H1 (cell line): ENCODE measurements at regions not wholly inside any gene's neighbourhood (a gene's known extent, or its start where the extent isn't known, plus 50 kb on each side); places are given as distances from the start of the nearest gene placed in this dataset.

Source experiments
- CTCF ChIA-PET: fragments of 300-600 bp; sonication (Branson Sonifier 250); formaldehyde crosslinking; loops from one replicate; lab custom pipeline; 2021; ENCODE audit not compliant: partially characterized antibody; lab: Charles Lee
- POLR2A ChIA-PET: fragments of 300-600 bp; sonication (Branson Sonifier 250); formaldehyde crosslinking; loops from one replicate; lab custom pipeline; 2021; ENCODE audit warnings: inconsistent platforms; ENCODE audit not compliant: partially characterized antibody; lab: Charles Lee
- DNase-seq, 2 experiments: peaks; one replicate each; pipeline versions ENCODE4 v3.0.0 to v3.0.0-alpha.2; 2010 to 2022; ENCODE audit warnings: low spot score in 2 of 2, low read depth in 1 of 2, mixed read lengths in 1 of 2
- FAIRE-seq: peaks from 2 replicates; lab custom pipeline; 2011; peaks lifted over from hg19 to GRCh38; lab: Jason Lieb, UNC
- H2AFZ ChIP-seq: 2 replicates; pipeline ENCODE4 v1.8.1; 2012; ENCODE audit warnings: low read length, inconsistent platforms
- H2AK5ac ChIP-seq: 2 replicates; pipeline ENCODE4 v1.6.1; 2013; ENCODE audit warnings: low read depth, low read length
- H2BK120ac ChIP-seq: replicated peaks from 2 replicates; pipeline ENCODE3; 2013; ENCODE audit warnings: low read depth, low read length, inconsistent platforms
- H2BK12ac ChIP-seq: 2 replicates; pipeline ENCODE4 v1.6.1; 2013; ENCODE audit warnings: low read depth, low read length
- H2BK15ac ChIP-seq: 2 replicates; pipeline ENCODE4 v1.6.1; 2013; ENCODE audit warnings: low read length
- H2BK20ac ChIP-seq: 2 replicates; pipeline ENCODE4 v1.6.1; 2013; ENCODE audit warnings: low read length
- H2BK5ac ChIP-seq: 2 replicates; pipeline ENCODE4 v1.6.1; 2013; ENCODE audit warnings: low read depth, low read length
- H3K14ac ChIP-seq: 2 replicates; pipeline ENCODE4 v1.6.1; 2013; ENCODE audit warnings: inconsistent platforms; ENCODE audit not compliant: insufficient read length
- H3K18ac ChIP-seq: 2 replicates; pipeline ENCODE4 v1.6.1; 2013; ENCODE audit warnings: low read length; ENCODE audit errors: extremely low read depth
- H3K23ac ChIP-seq: 2 replicates; pipeline ENCODE4 v1.6.1; 2013; ENCODE audit warnings: inconsistent platforms; ENCODE audit not compliant: insufficient read length
- H3K23me2 ChIP-seq: 2 replicates; pipeline ENCODE4 v1.6.1; 2013; ENCODE audit warnings: low read depth, low read length
- H3K27ac ChIP-seq: 2 replicates; pipeline ENCODE4 v1.6.1; 2011; ENCODE audit warnings: low read depth, low read length, inconsistent platforms
- H3K27me3 ChIP-seq, 4 experiments: replicated peaks in 1 of 4; 1 replicate in 1 of 4; 2 replicates in 3 of 4; pipeline versions ENCODE4 v1.6.1 to v1.8.1; 2011 to 2013; ENCODE audit warnings: low read length in 3 of 4, mild to moderate bottlenecking in 3 of 4, inconsistent platforms in 2 of 4, mixed read lengths in 2 of 4, moderate library complexity in 1 of 4; ENCODE audit not compliant: control insufficient read depth in 3 of 4, insufficient read depth in 3 of 4; ENCODE audit errors: extremely low read depth in 1 of 4
- H3K36me3 ChIP-seq, 4 experiments: 2 replicates each; pipeline versions ENCODE4 v1.6.1 to v1.8.1; 2011 to 2013; ENCODE audit warnings: mild to moderate bottlenecking in 4 of 4, low read length in 3 of 4, moderate library complexity in 2 of 4, control low read depth in 1 of 4, inconsistent platforms in 1 of 4; ENCODE audit not compliant: insufficient read depth in 4 of 4, control insufficient read depth in 2 of 4
- H3K4ac ChIP-seq: replicated peaks from 2 replicates; pipeline ENCODE3; 2013; ENCODE audit warnings: low read length, low read depth, mixed read lengths, inconsistent platforms; ENCODE audit not compliant: insufficient read length
- H3K4me1 ChIP-seq, 4 experiments: replicated peaks in 1 of 4; 1 replicate in 1 of 4; 2 replicates in 3 of 4; pipeline versions ENCODE4 v1.6.1 to v1.8.1; 2011 to 2013; ENCODE audit warnings: low read length in 3 of 4, inconsistent platforms in 2 of 4, mixed read lengths in 1 of 4; ENCODE audit not compliant: insufficient read depth in 4 of 4, control insufficient read depth in 3 of 4
- H3K4me2 ChIP-seq, 2 experiments: 2 replicates each; pipeline versions ENCODE4 v1.6.1 to v1.8.1; 2011 to 2013; ENCODE audit warnings: low read depth in 2 of 2, low read length in 2 of 2, control low read depth in 1 of 2, inconsistent platforms in 1 of 2, mild to moderate bottlenecking in 1 of 2; ENCODE audit not compliant: insufficient read depth in 1 of 2
- H3K4me3 ChIP-seq, 4 experiments: fragments of 200-600, 300-600 bp in 1 of 4; sonication (generic), shearing (Covaris generic), sonication (Bioruptor Twin) in 1 of 4; 2 replicates each; pipeline versions ENCODE4 v1.5.1 to v1.8.1; 2011 to 2016; ENCODE audit warnings: low read length in 4 of 4, low read depth in 3 of 4, control low read depth in 2 of 4, inconsistent platforms in 2 of 4, mild to moderate bottlenecking in 2 of 4, mixed read lengths in 1 of 4, moderate library complexity in 1 of 4; ENCODE audit not compliant: insufficient read depth in 2 of 4; ENCODE audit errors: extremely low read depth in 1 of 4
- H3K56ac ChIP-seq: replicated peaks from 2 replicates; pipeline ENCODE3; 2013; ENCODE audit warnings: low read depth, mild to moderate bottlenecking, mixed read lengths, low read length, inconsistent platforms; ENCODE audit not compliant: insufficient read length
- H3K79me1 ChIP-seq: 2 replicates; pipeline ENCODE4 v1.6.1; 2013; ENCODE audit warnings: low read depth, low read length, control low read depth
- H3K79me2 ChIP-seq, 2 experiments: 2 replicates each; pipeline versions ENCODE4 v1.6.1 to v1.8.1; 2012 to 2013; ENCODE audit warnings: low read length in 2 of 2, mild to moderate bottlenecking in 2 of 2, inconsistent platforms in 1 of 2; ENCODE audit not compliant: insufficient read depth in 2 of 2, control insufficient read depth in 1 of 2
- H3K9ac ChIP-seq, 4 experiments: replicated peaks in 1 of 4; 1 replicate in 1 of 4; 2 replicates in 3 of 4; pipeline versions ENCODE4 v1.6.1 to v1.8.1; 2011 to 2013; ENCODE audit warnings: low read depth in 3 of 4, low read length in 3 of 4, control low read depth in 2 of 4, mild to moderate bottlenecking in 2 of 4, moderate library complexity in 2 of 4, inconsistent platforms in 1 of 4; ENCODE audit errors: extremely low read depth in 1 of 4
- H3K9me3 ChIP-seq, 2 experiments: 2 replicates each; pipeline versions ENCODE4 v1.6.1 to v1.8.1; 2012 to 2013; ENCODE audit warnings: mild to moderate bottlenecking in 2 of 2, moderate library complexity in 2 of 2, control low read depth in 1 of 2, inconsistent platforms in 1 of 2, low read depth in 1 of 2, low read length in 1 of 2, mixed read lengths in 1 of 2; ENCODE audit not compliant: insufficient read depth in 2 of 2
- H4K20me1 ChIP-seq, 2 experiments: replicated peaks in 1 of 2; 2 replicates each; pipeline versions ENCODE3 to v1.8.1; 2011 to 2013; ENCODE audit warnings: inconsistent platforms in 2 of 2, low read length in 2 of 2, mild to moderate bottlenecking in 1 of 2; ENCODE audit not compliant: insufficient read depth in 2 of 2, control insufficient read depth in 1 of 2
- H4K5ac ChIP-seq: 2 replicates; pipeline ENCODE4 v1.6.1; 2013; ENCODE audit warnings: low read length, low read depth, mixed read lengths, inconsistent platforms; ENCODE audit not compliant: insufficient read length
- H4K8ac ChIP-seq: 2 replicates; pipeline ENCODE4 v1.8.0; 2013; ENCODE audit warnings: mild to moderate bottlenecking, moderate library complexity, low read length, inconsistent platforms; ENCODE audit not compliant: insufficient read depth; ENCODE audit errors: extremely low read depth
- H4K91ac ChIP-seq: replicated peaks from 2 replicates; pipeline ENCODE3; 2013; ENCODE audit warnings: low read length, mixed read lengths, inconsistent platforms; ENCODE audit not compliant: insufficient read length
- RXRA ChIP-seq: IDR thresholded peaks from 2 replicates; pipeline ENCODE4 v1.6.1; 2011; ENCODE audit warnings: low read depth, mild to moderate bottlenecking, low read length, moderate library complexity; ENCODE audit not compliant: insufficient read depth
- SIN3A ChIP-seq, 2 experiments: IDR thresholded peaks in 1 of 2; conservative IDR thresholded peaks in 1 of 2; 2 replicates each; pipeline ENCODE4 v1.6.1; 2011 to 2012; ENCODE audit warnings: low read length in 2 of 2, improper control_type of control experiment in 1 of 2, low read depth in 1 of 2, mild to moderate bottlenecking in 1 of 2
- TAF1 ChIP-seq: IDR thresholded peaks from 2 replicates; pipeline ENCODE4 v1.6.1; 2011; ENCODE audit warnings: mild to moderate bottlenecking, low read depth, low read length
- WGBS, 2 experiments: shearing (Covaris generic) in 1 of 2; methylation state at CpG; one replicate each; pipeline versions ENCODE4 v1.1.6 to v1.1.7; 2013 to 2015; ENCODE audit warnings: low lambda C conversion rate in 2 of 2, mixed read lengths in 2 of 2, inconsistent platforms in 1 of 2, low coverage in 1 of 2, missing lambda C conversion rate in 1 of 2; ENCODE audit not compliant: insufficient replicate concordance in 2 of 2, insufficient coverage in 1 of 2, insufficient read length in 1 of 2; ENCODE audit errors: extremely low coverage in 1 of 2, missing lambda C conversion rate in 1 of 2; 5-methylcytosine and 5-hydroxymethylcytosine counted together

- Histone ChIP-seq H3K9me3 (peaks cover 3 to 13% of the 10 kb centered on the region in 2 experiments; a peak in 3 of 4 replicates), H3K14ac (no peak overlapping the region), H3K9ac (no peak overlapping the region), H3K4ac (no peak overlapping the region), H2BK12ac (no peak overlapping the region), H3K56ac (no peak overlapping the region), H3K4me2 (no peak overlapping the region), H3K4me3 (no peak overlapping the region), H2BK120ac (no peak overlapping the region), H3K79me1 (no peaks in the 10 kb centered on the region), H4K5ac (no peak overlapping the region), H3K4me1 (no peaks in the 10 kb centered on the region; a peak in 2 of 7 replicates), H2BK20ac (no peak overlapping the region), H3K18ac (no peak overlapping the region), H4K91ac (no peak overlapping the region), H3K79me2 (no peaks in the 10 kb centered on the region), H3K36me3 (no peaks in the 10 kb centered on the region), H4K20me1 (no peaks in the 10 kb centered on the region), H3K23ac (no peak overlapping the region), H2AFZ (no peak overlapping the region), H3K27ac (no peak overlapping the region), H4K8ac (no peak overlapping the region), H2BK15ac (no peak overlapping the region), H3K27me3 (no peaks in the 10 kb centered on the region), H2BK5ac (no peak overlapping the region), H3K23me2 (no peaks in the 10 kb centered on the region), H2AK5ac (no peak overlapping the region)
- FAIRE-seq (no peak), DNase-seq (no peak)
- WGBS, 2 experiments = 70% methylated on average over 2 of the region's 2 CpGs; no CpG with 5 or more reads in 1 of the 2 experiments
- ChIA-PET CTCF (interaction anchor here (0.9 to 1.0 kb wide), 2 partner anchors 60 to 196 kb away, joined by 3 read pairs; no protein-coding TSS in a partner anchor), POLR2A (no interaction called here)
- TF ChIP-seq SIN3A (conservative IDR thresholded peaks at IDR 0.05 in 1 of 2, IDR thresholded peaks at IDR 0.05 in 1 of 2; ENCODE audit: low read depth in 1 of 2, low read length in 2 of 2) (no peak), TAF1 (no peak), RXRA (no peak)
Observed at GRCh38 chr7:45410893-45411292, 163.3 kb upstream of the ADCY1 start.
